Prostate gland (tissue), 2 donors: ENCODE measurements at regions not wholly inside any gene's neighbourhood (a gene's known extent, or its start where the extent isn't known, plus 50 kb on each side); places are given as distances from the start of the nearest gene placed in this dataset.

Experiments used
- DNase-seq: peaks from one replicate; pipeline ENCODE4 v3.0.0-alpha.2; 2019; ENCODE audit warnings: low spot score
- H3K27ac ChIP-seq, 2 donors: fragments of 200-600 bp; sonication (generic); 2 replicates each; pipeline ENCODE4 v1.5.1; 2017 to 2019
- H3K27me3 ChIP-seq: fragments of 200-600 bp; sonication (generic); replicated peaks from 2 replicates; pipeline ENCODE4 v1.5.1; 2019; ENCODE audit not compliant: insufficient read depth
- H3K36me3 ChIP-seq, 2 donors: fragments of 200-600 bp; sonication (generic); 1 replicate in 1 of 2; 2 replicates in 1 of 2; pipeline versions ENCODE4 v1.5.1 to v1.8.1; 2017 to 2019
- H3K4me1 ChIP-seq: fragments of 200-600 bp; sonication (generic); replicated peaks from 2 replicates; pipeline ENCODE4 v1.5.1; 2019
- H3K4me3 ChIP-seq, 2 donors: fragments of 200-600 bp; sonication (generic); 2 replicates each; pipeline ENCODE4 v1.5.1; 2017 to 2019
- H3K9me3 ChIP-seq: fragments of 200-600 bp; sonication (generic); 2 replicates; pipeline ENCODE4 v1.5.1; 2017
- POLR2A ChIP-seq: fragments of 450-650 bp; IDR thresholded peaks from one replicate; pipeline ENCODE4 v1.6.1; 2016; ENCODE audit warnings: antibody characterized with exemption, mild to moderate bottlenecking
- POLR2AphosphoS5 ChIP-seq: sonication (generic); formaldehyde crosslinking; IDR thresholded peaks from one replicate; pipeline ENCODE4 v1.6.1; 2017; ENCODE audit warnings: antibody characterized with exemption
- WGBS: methylation state at CpG from one replicate; pipeline ENCODE4 v1.1.5; 2018; 5-methylcytosine and 5-hydroxymethylcytosine counted together
- intact Hi-C: fragments of 100-400 bp; cut with DNase I; formaldehyde crosslinking; loops from one replicate; pipeline ENCODE4 v1.14.2; 2022
- TF ChIP-seq, protein P1 (sequence below), 4 experiments: fragments of 200-600 bp in 2 of 4; fragments of 450-650 bp in 2 of 4; sonication (generic) in 2 of 4; IDR thresholded peaks; 1 replicate in 3 of 4; 2 replicates in 1 of 4; pipeline ENCODE4 v1.5.1; 2016 to 2019; ENCODE audit warnings: antibody characterized with exemption in 4 of 4, mild to moderate bottlenecking in 2 of 4, moderate library complexity in 2 of 4

DNA sequence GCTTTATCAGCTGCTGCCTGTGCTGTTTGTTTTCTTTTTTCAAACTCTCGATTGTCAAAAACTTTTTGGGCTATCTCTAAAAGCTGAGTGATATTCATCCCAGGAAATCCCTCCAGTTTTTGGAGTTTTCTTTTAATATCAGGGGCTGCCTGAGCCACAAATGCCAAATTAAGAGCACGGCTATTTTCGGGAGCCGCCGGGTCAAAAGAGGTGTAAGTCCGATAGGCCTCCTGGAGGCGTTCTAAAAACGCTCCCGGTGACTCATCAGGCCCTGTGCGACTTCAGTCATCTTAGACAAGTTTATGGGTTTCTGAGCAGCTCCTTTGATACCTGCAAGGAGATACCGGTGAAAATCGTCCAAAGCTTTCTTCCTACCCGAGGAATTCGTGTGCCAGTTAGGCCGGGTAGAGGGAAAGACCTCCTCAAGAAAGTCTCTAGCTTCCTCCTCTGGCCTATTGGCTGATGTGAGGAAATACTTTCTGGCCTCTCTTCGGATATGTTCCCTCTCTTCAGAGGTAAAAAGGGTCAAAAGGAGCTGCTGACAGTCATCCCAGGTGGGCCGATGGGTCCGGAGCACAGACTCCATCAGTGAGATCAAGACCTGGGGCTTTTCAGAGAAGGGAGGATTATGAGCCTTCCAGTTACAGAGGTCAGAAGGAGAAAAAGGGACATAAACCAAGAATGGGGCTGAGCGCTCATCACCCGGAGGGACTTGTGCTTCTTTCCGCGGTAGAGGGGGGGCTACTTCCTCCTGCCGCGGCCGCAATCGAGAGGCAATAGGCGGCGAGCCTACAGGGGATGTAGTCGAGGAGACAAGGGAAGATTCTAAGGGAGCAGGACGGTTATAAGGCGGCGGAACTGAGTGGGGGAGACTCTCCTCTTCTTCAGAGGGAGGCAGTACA lies 151.1 kb downstream of the TRIM27 start:
- Histone ChIP-seq H3K4me1 (no peaks in the 10 kb centered on the region), H3K9me3 (no peaks in the 10 kb centered on the region), H3K36me3 (no peaks in the 10 kb centered on the region), H3K27me3 (peaks cover 37% of the 10 kb centered on the region), H3K4me3 (no peak overlapping the region), H3K27ac (no peak overlapping the region)
- no peak for DNase-seq
- 19% methylated on average over 32 of the region's 32 CpGs for WGBS
- intact Hi-C loops = no loop called here
- TF ChIP-seq POLR2A = no peak
- TF ChIP-seq, protein P1, sequence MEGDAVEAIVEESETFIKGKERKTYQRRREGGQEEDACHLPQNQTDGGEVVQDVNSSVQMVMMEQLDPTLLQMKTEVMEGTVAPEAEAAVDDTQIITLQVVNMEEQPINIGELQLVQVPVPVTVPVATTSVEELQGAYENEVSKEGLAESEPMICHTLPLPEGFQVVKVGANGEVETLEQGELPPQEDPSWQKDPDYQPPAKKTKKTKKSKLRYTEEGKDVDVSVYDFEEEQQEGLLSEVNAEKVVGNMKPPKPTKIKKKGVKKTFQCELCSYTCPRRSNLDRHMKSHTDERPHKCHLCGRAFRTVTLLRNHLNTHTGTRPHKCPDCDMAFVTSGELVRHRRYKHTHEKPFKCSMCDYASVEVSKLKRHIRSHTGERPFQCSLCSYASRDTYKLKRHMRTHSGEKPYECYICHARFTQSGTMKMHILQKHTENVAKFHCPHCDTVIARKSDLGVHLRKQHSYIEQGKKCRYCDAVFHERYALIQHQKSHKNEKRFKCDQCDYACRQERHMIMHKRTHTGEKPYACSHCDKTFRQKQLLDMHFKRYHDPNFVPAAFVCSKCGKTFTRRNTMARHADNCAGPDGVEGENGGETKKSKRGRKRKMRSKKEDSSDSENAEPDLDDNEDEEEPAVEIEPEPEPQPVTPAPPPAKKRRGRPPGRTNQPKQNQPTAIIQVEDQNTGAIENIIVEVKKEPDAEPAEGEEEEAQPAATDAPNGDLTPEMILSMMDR (IDR thresholded peaks at IDR 0.05) = no peak
- TF ChIP-seq POLR2AphosphoS5 = no peak

DNA sequence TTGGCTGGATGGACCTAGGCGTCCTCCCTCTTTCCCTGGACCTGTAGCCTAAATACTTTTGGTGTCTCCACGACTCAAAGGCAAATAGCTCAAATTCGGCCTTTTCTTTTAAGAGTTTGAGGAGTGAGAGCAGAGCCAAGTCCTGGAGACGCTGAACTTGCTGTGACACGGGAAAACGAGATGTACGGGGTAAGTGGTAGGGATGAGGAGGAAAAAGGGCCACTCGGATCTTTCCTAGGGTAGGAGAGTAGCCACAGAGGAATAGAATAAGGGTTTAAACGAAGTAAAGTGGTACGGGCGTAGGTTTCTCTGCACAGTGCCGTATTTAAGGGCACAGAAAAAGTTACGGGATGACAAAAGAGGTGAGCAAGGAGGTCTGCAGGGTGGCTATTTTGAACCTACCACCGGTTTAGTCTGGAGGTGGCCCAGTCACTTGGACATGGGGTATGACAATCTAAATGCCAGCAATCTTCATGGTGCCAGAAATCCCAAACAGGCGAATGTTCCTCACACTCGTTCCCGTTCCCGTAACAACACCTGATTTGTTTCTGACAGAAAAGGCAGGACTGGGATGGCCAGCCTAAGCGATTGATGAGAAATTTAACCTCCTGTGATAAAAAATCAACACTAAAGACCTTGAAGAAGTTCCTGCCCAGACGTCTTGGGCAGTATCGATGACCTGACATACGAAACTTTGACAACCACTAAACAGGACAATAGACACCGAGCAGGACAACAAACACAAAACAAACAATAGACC lies 149.3 kb downstream of the TRIM27 start:
- Histone ChIP-seq H3K27ac (no peak overlapping the region), H3K4me3 (no peak overlapping the region), H3K36me3 (no peaks in the 10 kb centered on the region), H3K27me3 (peaks cover 33% of the 10 kb centered on the region), H3K9me3 (no peaks in the 10 kb centered on the region), H3K4me1 (no peaks in the 10 kb centered on the region)
- no peak for DNase-seq
- intact Hi-C loops = no loop called here
- WGBS = 20% methylated on average over 23 of the region's 23 CpGs
- TF ChIP-seq POLR2AphosphoS5 = no peak
- TF ChIP-seq, protein P1 (IDR thresholded peaks at IDR 0.05) = no peak
- TF ChIP-seq POLR2A = no peak

DNA sequence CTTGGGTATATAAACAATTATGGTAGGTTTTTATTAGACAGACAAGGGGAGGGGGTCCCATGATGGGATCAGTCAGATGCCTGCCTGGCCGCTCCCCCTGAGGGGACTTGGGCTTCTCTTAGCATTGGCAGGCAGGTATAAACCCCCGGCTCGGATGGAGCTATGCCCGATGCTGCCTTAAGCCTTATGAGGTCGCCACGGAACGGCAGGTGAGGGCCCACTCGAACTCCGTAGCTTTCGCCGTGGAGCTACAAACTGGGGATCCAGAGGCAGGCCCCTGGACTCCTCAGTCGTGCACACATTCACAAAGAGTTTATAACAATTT lies 148.8 kb downstream of the TRIM27 start:
- TF ChIP-seq POLR2A = no peak
- H3K36me3 ChIP-seq = no peaks in the 10 kb centered on the region
- intact Hi-C loops = no loop called here
- 13% methylated on average over 12 of the region's 12 CpGs for WGBS
- no peak for DNase-seq
- H3K27ac ChIP-seq = no peak overlapping the region
- H3K9me3 ChIP-seq = no peaks in the 10 kb centered on the region
- H3K27me3 ChIP-seq = peaks cover 35% of the 10 kb centered on the region
- no peaks in the 10 kb centered on the region for H3K4me1 ChIP-seq
- H3K4me3 ChIP-seq = no peak overlapping the region

DNA sequence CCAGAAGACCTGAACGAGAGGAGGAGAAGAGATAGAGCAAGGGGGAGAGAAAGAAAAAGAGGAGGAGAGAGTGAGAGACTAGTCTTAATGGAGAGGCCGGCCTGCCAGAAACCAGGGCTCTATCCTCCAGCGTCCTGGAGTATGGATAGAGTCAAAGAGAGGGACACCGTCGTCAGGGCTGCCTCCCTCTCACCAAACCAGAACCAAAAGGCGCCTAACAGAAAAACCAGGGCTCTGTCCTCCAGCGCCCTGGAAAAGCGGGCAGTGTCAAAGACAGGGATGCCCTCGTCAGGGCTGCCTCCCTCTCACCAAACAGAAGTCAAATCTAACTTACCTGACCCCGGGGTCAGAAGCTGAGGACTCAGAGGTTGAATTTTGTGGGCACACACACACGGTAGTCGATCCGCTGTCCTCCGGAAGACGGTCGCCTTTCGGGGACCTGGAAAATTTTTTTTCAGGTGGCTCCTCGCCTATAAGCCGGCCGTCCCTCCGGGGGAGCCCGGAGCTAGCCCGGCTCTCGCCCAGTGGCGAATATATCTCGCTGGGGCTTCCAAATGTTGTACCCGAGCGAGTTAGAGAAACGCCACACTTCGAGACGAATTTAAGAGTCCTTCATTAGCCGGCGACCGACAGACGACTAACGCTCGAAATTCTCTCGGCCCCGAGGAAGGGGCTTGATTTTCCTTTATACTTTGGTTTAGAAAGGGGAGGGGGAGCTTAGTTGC lies 148.2 kb downstream of the TRIM27 start:
- Histone ChIP-seq H3K4me3 (no peak overlapping the region), H3K9me3 (no peaks in the 10 kb centered on the region), H3K27ac (no peak overlapping the region), H3K36me3 (no peaks in the 10 kb centered on the region), H3K27me3 (peaks cover 35% of the 10 kb centered on the region), H3K4me1 (no peaks in the 10 kb centered on the region)
- intact Hi-C loops = no loop called here
- TF ChIP-seq POLR2A (no peak), POLR2AphosphoS5 (no peak)
- TF ChIP-seq, protein P1 (IDR thresholded peaks at IDR 0.05) = no peak
- 5% methylated on average over 39 of the region's 39 CpGs for WGBS
- no peak for DNase-seq
